DND-41 (cell line): ENCODE measurements at regions not wholly inside any gene's neighbourhood (a gene's known extent, or its start where the extent isn't known, plus 50 kb on each side); places are given as distances from the start of the nearest gene placed in this dataset.

Experiments
- EZH2 ChIP-seq: IDR thresholded peaks from 3 replicates; pipeline ENCODE4 v1.6.1; 2012; ENCODE audit warnings: borderline replicate concordance, low read depth, mild to moderate bottlenecking, moderate library complexity, low read length, inconsistent platforms; ENCODE audit not compliant: severe bottlenecking
- TF ChIP-seq, protein P1 (sequence below): IDR thresholded peaks from 2 replicates; pipeline ENCODE4 v1.5.1; 2012; ENCODE audit warnings: borderline replicate concordance, low read length, moderate library complexity, mild to moderate bottlenecking; ENCODE audit not compliant: poor library complexity, severe bottlenecking; ENCODE audit errors: extremely low read depth

DNA sequence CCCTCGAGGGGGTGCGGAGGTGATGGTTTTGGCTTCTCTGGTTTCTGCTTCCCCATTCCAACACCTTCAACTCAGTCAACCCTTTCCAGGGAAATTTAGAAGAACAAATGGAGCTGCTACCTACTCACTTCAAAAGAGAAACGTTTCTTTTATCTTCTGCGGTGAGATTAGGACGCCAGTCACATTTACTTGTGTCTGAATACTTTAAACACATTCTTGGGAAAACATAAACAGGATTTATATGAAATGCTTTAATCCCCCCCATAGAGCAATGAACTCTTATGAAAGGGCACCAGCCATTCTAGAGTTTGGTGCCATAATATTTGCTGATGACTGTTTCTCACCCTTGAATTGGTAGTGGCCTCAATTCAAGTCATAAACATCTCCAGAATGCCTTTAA lies 253.2 kb upstream of the APCDD1 start:
- TF ChIP-seq, protein P1, sequence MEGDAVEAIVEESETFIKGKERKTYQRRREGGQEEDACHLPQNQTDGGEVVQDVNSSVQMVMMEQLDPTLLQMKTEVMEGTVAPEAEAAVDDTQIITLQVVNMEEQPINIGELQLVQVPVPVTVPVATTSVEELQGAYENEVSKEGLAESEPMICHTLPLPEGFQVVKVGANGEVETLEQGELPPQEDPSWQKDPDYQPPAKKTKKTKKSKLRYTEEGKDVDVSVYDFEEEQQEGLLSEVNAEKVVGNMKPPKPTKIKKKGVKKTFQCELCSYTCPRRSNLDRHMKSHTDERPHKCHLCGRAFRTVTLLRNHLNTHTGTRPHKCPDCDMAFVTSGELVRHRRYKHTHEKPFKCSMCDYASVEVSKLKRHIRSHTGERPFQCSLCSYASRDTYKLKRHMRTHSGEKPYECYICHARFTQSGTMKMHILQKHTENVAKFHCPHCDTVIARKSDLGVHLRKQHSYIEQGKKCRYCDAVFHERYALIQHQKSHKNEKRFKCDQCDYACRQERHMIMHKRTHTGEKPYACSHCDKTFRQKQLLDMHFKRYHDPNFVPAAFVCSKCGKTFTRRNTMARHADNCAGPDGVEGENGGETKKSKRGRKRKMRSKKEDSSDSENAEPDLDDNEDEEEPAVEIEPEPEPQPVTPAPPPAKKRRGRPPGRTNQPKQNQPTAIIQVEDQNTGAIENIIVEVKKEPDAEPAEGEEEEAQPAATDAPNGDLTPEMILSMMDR, result no peak
- no peak for TF ChIP-seq EZH2
